SK-N-SH treated with all-trans-retinoic acid at 6 μM for 48 hours (cell line): ENCODE measurements at regions not wholly inside any gene's neighbourhood (a gene's known extent, or its start where the extent isn't known, plus 50 kb on each side); places are given as distances from the start of the nearest gene placed in this dataset.

Source experiments
- ATAC-seq: fragments of 200-7000 bp; cut with Tn5 transposase; 3 replicates; pipeline ENCODE4 v1.9.1; 2020; ENCODE audit warnings: mild to moderate bottlenecking, moderate library complexity
- BACH2 ChIP-seq: fragments of 250-450 bp; sonication (Bioruptor Pico); IDR thresholded peaks from 2 replicates; pipeline ENCODE4 v1.9.0; 2021; ENCODE audit warnings: mild to moderate bottlenecking, borderline replicate concordance
- CSRNP3 ChIP-seq: fragments of 250-450 bp; sonication (Bioruptor Pico); IDR thresholded peaks from 2 replicates; pipeline ENCODE4 v1.5.1; 2021; ENCODE audit warnings: mild to moderate bottlenecking, moderate library complexity
- ESRRG ChIP-seq: fragments of 250-450 bp; sonication (Bioruptor Pico); IDR thresholded peaks from 2 replicates; pipeline ENCODE4 v1.6.1; 2021; ENCODE audit warnings: mild to moderate bottlenecking
- GLIS3 ChIP-seq: fragments of 250-450 bp; sonication (Bioruptor Pico); IDR thresholded peaks from 2 replicates; pipeline ENCODE4 v1.5.0; 2020; ENCODE audit warnings: mild to moderate bottlenecking, moderate library complexity
- OSR1 ChIP-seq: fragments of 250-450 bp; sonication (Bioruptor Pico); IDR thresholded peaks from 2 replicates; pipeline ENCODE4 v1.8.0; 2022; ENCODE audit warnings: moderate library complexity, mild to moderate bottlenecking, inconsistent platforms
- PATZ1 ChIP-seq: fragments of 250-450 bp; sonication (Bioruptor Pico); IDR thresholded peaks from 2 replicates; pipeline ENCODE4 v1.8.0; 2020; ENCODE audit warnings: mild to moderate bottlenecking, moderate library complexity, borderline replicate concordance
- POU6F1 ChIP-seq: fragments of 250-450 bp; sonication (Bioruptor Pico); IDR thresholded peaks from 2 replicates; pipeline ENCODE4 v1.8.0; 2021; ENCODE audit warnings: low read depth, mild to moderate bottlenecking, moderate library complexity, borderline replicate concordance
- SNAI2 ChIP-seq: fragments of 250-450 bp; sonication (Bioruptor Pico); IDR thresholded peaks from 2 replicates; pipeline ENCODE4 v1.5.0; 2020; ENCODE audit warnings: mild to moderate bottlenecking, moderate library complexity
- TCF4 ChIP-seq: fragments of 250-450 bp; sonication (Bioruptor Pico); IDR thresholded peaks from 2 replicates; pipeline ENCODE4 v1.8.0; 2021; ENCODE audit warnings: mild to moderate bottlenecking, moderate library complexity, borderline replicate concordance
- TOX ChIP-seq: fragments of 250-450 bp; sonication (Bioruptor Pico); IDR thresholded peaks from 2 replicates; pipeline ENCODE4 v1.8.0; 2021; ENCODE audit warnings: mild to moderate bottlenecking, moderate library complexity, borderline replicate concordance
- TSHZ2 ChIP-seq: fragments of 250-450 bp; sonication (Bioruptor Pico); IDR thresholded peaks from 2 replicates; pipeline ENCODE4 v1.5.0; 2020; ENCODE audit warnings: mild to moderate bottlenecking, moderate library complexity
- ZC3H10 ChIP-seq: fragments of 250-450 bp; sonication (Bioruptor Pico); IDR thresholded peaks from 2 replicates; pipeline ENCODE4 v1.5.1; 2021; ENCODE audit warnings: mild to moderate bottlenecking, moderate library complexity
- ZFP3 ChIP-seq: fragments of 250-450 bp; sonication (Bioruptor Pico); IDR thresholded peaks from 2 replicates; pipeline ENCODE4 v1.5.0; 2020; ENCODE audit warnings: mild to moderate bottlenecking, moderate library complexity
- ZNF565 ChIP-seq: fragments of 450-650 bp; formaldehyde crosslinking; conservative IDR thresholded peaks from 2 replicates; pipeline ENCODE4 v1.5.0; 2020; ENCODE audit warnings: low read depth, mild to moderate bottlenecking, moderate library complexity
- ZNF8 ChIP-seq: fragments of 450-650 bp; formaldehyde crosslinking; IDR thresholded peaks from 2 replicates; pipeline ENCODE4 v1.5.0; 2020; ENCODE audit warnings: mild to moderate bottlenecking, moderate library complexity

- TF ChIP-seq CSRNP3 (CRISPR knock-in tag) (no peak), ZNF8 (CRISPR knock-in tag) (no peak), ZC3H10 (CRISPR knock-in tag) (no peak), TSHZ2 (CRISPR knock-in tag) (no peak), POU6F1 (no peak)
Measured at GRCh38 chr2:75310876-75311275, 111.6 kb upstream of the TACR1 start (continued).

- no peak for ATAC-seq
Measured at GRCh38 chr2:75309596-75310463, 110.5 kb upstream of the TACR1 start.

More at GRCh38 chr2:75309596-75310463, 110.5 kb upstream of the TACR1 start:
- TF ChIP-seq BACH2 (CRISPR knock-in tag) (no peak), ESRRG (no peak), ZNF565 (CRISPR knock-in tag) (no peak), SNAI2 (CRISPR knock-in tag) (no peak), PATZ1 (CRISPR knock-in tag) (no peak), TOX (no peak), OSR1 (CRISPR knock-in tag) (no peak), ZFP3 (no peak), POU6F1 (no peak), TCF4 (CRISPR knock-in tag) (no peak), GLIS3 (no peak), CSRNP3 (CRISPR knock-in tag) (no peak)
